ENCODE measurements at regions not wholly inside any gene's neighbourhood (a gene's known extent, or its start where the extent isn't known, plus 50 kb on each side); places are given as distances from the start of the nearest gene placed in this dataset.

DNA sequence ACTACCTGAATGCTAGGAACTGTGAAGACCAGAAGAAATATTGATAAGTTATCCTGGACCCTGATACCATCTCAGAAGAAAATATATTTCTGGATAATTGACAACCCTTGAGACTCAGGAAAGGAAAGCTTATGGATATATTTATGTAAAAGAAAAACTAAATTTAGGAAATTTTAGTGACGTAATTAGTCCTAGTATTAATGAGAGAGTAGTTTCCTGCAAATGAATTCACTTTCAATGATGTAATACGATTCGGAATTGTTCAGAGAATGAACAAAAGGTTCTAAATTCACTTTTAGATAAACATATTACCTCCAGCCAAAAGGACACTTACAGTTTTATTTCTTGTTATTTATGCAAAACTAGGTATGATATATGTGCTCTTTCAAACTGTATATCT lies 1120.1 kb upstream of the NCAM2 start:
- no peak for DNase-seq

DNA sequence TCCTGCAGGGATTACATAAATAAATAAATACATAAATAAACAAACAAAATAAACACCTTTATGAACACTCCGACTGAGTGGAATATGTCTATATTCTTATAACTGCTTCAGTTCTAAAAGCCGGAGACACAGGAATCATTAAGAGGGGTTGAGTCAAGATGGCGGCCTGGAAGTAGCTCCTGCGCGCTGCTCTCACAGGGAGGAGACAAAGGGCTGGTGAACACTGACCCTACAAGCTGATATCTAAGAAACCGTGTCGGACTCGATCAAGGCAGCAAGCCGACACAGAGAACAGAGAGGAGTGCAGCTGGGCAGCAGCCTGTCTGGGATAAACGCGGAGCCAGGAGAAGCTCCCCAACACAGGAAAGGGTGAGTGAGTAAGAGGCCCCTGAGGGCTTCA lies 1098.6 kb upstream of the NCAM2 start:
- no peak for DNase-seq

DNA sequence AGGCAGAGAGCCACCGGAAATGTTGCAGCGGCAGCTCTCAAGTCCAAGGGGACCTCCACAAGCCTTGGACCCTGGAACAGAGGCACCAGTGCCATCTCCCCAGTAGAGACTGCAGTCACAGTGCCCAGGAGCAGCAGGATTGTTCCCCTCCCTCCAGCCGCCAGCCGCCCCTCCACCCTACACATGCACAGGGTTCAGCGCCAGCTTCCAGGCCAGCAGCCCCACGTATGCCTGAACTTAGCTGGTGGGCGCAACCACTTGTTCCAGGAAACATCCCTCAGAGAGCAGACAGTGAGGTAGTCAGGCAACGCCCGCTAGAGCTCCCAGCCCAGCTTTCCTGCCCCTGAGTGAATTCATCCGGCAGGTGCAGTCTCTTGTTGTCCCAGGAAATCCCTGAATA lies 1098.1 kb upstream of the NCAM2 start:
- DNase-seq, result no peak

GRCh38 chr21:19908390-19908789 lies 1089.8 kb upstream of the NCAM2 start:
- no peak for DNase-seq

DNA sequence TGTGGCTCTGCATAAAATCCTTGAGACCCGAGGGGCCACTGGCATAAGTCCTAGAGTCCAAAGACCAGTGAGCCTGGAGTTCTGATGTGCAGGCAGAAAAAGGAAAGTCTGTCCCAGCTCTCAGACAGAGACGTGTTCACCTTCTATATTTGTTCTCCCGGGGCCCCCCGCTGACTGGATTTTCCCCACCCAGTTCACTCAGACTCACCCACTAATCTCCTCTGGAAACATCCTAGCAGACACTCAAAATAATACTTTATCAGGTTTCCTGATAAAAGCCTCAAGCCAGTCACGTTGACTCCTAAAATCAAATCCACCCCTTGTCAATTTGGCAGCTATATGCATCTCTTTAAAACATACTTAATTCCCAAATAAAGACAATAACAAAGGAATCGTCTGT lies 1084.2 kb upstream of the NCAM2 start:
- no peak for DNase-seq

- DNase-seq, result no peak
Observed at GRCh38 chr21:19921211-19921610, 1077.0 kb upstream of the NCAM2 start.

DNA sequence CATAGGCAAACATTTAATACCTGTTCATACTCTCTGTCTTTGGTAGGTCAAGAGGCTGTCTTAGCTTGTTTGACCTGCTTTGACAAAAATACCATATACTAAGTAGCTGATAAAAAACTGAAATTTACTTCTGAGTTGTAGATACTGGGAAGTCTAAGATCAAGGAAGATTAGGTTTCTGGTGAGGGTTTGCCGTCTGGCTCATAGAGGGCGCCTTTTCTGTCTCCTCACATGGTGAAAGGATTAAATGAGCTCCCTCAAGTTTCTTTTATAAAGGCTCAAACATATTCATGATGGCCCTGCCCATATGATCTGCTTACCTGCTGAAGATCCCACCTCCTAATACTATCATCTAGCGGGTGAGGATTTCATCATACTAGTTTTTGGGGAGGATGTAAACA lies 1076.1 kb upstream of the NCAM2 start:
- DNase-seq, result no peak

DNA sequence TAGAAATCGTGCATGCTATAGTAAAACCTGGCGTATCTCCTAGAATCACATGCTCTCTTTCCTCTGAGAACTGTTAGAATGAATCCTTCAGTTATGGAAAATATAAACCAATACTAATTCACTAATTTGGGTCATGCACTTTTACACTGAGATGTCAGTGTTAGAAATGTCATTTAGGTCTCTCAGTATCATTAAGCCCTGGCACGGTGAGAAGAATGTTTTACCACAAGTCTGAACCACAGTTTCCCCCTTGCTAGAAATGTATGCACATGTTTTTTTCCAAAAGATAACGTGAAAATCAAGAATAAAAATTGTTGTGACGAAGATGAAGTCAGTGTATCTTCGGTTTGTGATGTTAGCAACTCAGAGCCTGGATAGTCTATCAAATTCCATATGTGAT lies 1062.7 kb upstream of the NCAM2 start:
- DNase-seq, result no peak

- DNase-seq, result no peak
Observed at GRCh38 chr21:19937619-19938018, 1060.6 kb upstream of the NCAM2 start.

DNA sequence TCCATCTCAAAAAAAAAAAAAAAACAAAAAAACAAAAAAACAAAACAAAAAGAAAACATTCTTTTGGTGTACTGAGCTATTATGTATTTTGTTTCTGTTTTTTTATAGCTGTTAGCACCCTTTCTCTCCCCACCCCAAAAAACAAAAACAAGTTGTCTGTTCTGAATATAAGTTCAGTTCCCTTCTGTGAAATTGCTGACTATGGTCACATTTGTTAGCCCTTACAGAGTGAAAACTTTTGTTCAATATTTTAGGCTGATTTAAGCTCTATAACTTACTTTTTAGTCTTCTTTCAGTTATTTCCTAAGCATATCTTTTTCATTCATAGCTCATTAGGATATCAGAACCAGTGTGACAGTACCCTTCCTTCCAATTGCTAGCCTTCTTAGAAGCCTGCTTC lies 1056.6 kb upstream of the NCAM2 start:
- no peak for DNase-seq

DNA sequence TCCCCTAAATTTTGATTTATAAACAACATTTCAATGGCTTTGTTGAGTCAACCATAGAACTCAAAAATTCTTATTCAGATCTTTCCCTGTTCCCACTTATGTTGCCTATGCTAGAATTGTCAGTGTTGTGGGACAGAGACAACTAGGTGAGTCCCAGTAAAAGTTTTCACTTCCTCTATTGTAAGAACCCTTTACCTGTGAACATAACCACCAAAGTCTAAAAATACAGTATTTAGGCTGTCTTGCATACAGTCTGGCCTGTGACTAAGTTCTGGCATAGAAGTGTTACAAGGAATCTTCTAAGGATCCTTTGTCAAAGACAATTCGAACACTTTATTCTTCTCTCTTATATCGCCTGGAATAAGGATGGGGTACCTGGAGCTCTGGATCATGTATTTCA lies 1047.9 kb upstream of the NCAM2 start:
- no peak for DNase-seq

DNA sequence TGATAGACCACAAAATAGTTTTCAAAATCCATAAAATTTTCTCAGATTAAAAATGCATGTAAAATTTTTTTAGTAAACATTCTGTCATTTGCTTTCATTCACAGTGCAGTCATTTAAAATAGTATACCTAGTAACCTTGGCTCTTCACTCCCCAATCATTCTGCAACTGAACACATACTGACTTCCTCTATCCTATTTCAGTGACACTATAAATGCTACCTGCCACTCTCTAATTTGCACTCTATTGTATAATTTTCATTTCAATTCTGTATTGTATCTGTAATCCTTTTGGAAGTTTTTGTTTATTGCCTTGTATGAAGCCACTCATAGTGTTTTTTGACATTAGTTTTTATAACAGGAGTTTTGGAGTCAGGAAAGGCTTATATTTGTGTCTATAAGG lies 1029.1 kb upstream of the NCAM2 start:
- no peak for DNase-seq

DNA sequence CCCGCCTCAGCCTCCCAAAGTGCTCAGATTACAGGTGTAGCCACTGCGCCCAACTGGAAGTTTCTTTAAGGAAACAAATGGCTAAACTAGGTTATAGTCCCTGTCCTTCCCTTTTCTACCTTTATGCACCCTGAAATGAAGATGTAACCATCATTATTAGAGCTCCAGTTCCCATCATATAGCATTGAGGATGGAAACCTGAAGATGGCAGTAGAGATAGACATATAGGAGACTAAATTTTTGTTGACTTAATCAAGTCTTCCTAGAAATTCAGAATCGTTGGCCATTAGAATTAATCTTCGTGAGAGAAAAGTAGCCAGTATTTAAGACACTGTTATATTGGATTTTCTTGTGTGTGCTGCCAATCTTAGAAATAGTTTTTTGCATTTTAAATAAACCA lies 1016.3 kb upstream of the NCAM2 start:
- no peak for DNase-seq

- DNase-seq, result no peak
Observed at GRCh38 chr21:19986396-19986795, 1011.8 kb upstream of the NCAM2 start.

GRCh38 chr21:19987671-19988070 lies 1010.5 kb upstream of the NCAM2 start:
- DNase-seq, result no peak

- no peak for DNase-seq
Observed at GRCh38 chr21:19992540-19992939, 1005.7 kb upstream of the NCAM2 start.

GRCh38 chr21:19993268-19993667 lies 1004.9 kb upstream of the NCAM2 start:
- DNase-seq, result no peak

DNA sequence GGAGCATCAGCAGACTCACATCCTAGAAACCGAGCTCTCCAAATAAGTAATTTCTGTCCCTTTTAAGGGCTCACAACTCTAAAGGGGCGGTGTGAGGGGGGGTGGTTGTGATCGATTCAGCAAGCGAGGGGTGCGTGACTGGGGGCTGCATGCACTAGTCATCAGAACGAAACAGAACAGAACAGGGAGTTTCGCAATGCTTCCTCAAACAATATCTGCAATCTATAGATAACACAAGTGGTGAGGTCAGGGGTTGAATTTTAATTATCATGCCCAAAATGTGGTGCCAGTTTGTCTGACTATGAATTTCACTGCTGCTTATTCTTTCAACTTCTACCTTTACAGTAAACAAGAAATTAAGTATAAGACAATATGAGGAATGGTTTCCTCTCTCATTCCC lies 1003.0 kb upstream of the NCAM2 start:
- DNase-seq, result no peak

DNA sequence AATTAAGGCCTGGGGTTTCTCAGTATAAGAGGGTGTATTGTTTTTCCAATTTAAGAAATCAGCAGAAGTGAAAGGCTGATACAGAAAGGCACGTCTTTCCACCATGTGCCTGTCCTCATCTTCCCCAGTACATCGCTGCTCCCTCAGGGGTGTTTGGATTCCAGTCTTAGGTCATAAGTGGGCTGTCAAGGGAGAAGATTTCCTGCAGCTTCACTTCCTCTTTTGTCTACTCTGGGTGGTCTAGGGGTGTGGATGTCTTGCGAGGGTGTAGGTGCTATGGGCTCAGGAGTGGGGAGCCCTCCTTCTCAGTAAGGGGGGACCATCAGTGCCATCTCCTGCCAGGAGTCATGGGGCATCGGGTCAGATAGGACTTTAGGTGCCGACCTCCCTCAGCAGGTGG lies 999.8 kb upstream of the NCAM2 start:
- DNase-seq, result no peak

GRCh38 chr21:19999369-20000272 lies 998.6 kb upstream of the NCAM2 start:
- DNase-seq, result no peak

DNA sequence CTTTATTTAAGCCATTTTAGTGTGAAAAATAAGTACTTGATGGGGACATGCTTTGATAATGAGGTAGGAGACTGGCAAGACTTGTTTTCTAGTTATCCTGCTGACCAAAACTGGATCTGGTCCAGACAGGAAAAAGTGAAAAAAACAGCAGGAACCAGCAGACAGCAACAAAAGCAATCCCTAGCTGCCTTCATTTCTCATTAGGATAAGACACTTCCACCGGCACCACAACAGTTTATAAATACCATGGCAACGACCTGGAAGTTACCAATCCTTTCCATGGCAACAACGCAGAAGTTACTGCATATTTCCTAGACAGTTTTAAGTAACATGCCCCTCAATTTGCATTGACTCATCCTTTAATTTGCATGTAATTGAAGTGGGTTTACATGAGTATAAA lies 993.8 kb upstream of the NCAM2 start:
- DNase-seq, result no peak

DNA sequence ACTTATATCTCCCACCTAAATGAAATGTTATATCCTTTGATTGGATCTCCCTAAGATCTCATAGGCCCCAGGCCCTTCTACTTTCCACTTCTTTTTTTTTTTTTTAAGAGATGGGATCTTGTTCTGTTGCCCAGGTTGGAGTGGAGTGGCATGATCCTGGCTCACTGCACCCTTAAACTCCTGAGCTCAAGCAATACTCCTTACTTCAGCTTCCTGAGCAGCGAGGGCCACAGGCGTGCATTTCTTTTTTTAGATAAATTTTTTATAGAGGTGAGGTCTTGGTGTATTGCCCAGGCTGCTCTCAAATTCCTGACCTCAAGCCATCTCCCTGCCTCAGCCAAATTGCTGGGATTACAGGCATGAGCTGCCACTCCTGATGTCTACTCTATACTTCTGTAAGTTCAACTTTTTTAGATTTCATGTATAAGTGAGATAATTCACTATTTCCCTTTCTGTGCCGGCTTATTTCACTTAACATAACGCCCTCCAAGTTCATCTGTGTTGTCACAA lies 987.5 kb upstream of the NCAM2 start:
- DNase-seq, result no peak

DNA sequence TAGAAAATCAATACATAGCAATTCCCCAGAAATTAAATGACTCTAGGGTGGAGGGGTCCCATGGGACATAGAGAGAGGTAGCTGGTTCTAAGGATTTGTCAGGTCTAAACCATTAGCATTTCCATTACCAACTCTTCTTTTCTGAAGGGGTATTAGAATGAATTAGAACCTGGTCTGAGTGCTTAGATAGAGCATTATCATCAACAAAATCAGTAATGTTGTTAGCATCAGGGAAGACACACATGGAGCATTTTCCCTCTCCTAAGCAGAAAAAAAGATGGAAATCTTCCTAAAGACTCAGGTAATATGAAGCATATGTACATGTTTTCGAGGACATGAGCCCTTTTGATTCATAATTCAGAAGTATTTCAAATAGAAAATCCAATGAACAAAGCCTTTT lies 984.4 kb upstream of the NCAM2 start:
- no peak for DNase-seq

DNA sequence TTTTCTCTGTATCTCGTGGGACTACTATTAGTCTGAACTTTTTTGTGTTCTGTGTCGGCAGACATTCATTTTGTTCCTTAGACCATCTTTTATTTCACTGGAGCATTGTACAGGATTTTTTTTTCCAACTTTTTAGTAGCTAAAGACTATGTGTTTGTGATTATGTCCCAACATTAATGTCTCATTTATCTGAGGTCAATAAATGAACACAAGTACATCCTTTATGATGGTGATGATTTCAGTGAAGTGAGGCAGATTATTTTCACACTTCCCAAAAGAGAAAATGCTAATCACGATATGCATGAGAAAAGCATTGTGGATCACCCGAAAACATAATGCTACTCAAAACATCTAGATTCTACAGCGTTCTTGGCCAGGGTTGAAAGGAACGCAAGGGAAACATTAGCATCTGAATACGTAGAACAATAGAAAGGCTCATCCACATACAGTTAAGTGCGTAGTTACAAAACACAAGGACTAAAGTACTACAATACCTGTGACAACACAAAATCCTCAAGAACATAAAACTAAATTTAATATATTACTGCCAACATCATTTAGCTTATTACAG lies 981.7 kb upstream of the NCAM2 start:
- DNase-seq, result no peak

DNA sequence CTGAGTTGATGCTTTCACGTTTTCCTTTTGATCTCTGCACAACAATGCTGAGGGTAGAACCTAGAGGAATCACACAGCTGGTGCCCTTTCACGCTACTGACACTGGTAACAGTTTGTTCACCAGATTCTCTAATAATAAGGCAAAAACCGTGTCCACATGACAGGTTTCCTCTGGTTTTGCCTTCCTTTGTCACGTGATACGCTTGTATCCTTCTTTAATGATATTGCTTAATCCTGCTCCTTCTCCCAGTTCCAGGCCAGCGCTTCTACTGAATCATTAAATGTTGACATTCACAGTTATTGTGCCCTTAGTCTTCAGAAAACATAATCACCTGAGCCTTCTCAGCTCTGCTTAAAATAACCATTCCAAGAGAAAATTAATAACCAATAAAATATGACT lies 978.2 kb upstream of the NCAM2 start:
- no peak for DNase-seq

Data from activated CD4-positive, CD25-positive, alpha-beta regulatory T cell treated with anti-CD3 and anti-CD28 coated beads, Interleukin-2, amount 50 U/mL, for 72 hours (primary cell).